ENCODE measurements at regions not wholly inside any gene's neighbourhood (a gene's known extent, or its start where the extent isn't known, plus 50 kb on each side); places are given as distances from the start of the nearest gene placed in this dataset.

DNA sequence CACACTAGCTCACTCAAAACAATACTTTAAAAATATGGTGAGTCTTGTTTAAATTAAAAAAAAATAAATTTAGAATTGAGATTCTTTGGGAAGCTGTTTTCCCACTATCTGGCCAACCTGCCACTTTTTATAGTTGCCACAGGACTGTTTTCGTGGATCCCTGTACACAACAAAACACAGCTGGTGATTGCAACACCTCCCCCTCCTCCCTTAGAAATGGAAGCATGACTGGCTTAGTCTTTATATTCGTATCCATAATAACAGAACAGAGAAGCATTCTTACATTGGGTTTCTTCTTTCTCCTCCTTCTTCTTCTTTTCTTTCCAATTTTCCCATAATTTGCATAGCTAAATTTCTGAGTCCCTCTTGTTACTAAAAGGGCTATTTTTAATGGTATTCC, 79.5 kb upstream of the GJB6 start:
- Histone ChIP-seq H3K4ac (ENCODE audit: low read depth, low read length) (no peak overlapping the region), H3K79me1 (ENCODE audit: low read depth in 1 of 2, low read length in 2 of 2) (no peaks in the 10 kb centered on the region), H2BK5ac (ENCODE audit: low read depth, low read length, poor library complexity, severe bottlenecking) (no peak overlapping the region), H4K20me1 (ENCODE audit: insufficient read depth, low read length) (no peaks in the 10 kb centered on the region), H3K23ac (ENCODE audit: low read depth, low read length) (no peak overlapping the region), H3K27me3 (ENCODE audit: control insufficient read depth, insufficient read depth, low read length) (peaks cover 21% of the 10 kb centered on the region), H3K27ac (ENCODE audit: insufficient read depth, low read length) (no peak overlapping the region), H2AK5ac (ENCODE audit: low read depth, low read length) (no peak overlapping the region), H3K4me3 (ENCODE audit: insufficient read depth, low read depth, low read length) (no peak overlapping the region), H4K5ac (ENCODE audit: low read depth, low read length) (no peak overlapping the region), H3K4me1 (ENCODE audit: control insufficient read depth, insufficient read depth, low read length) (no peaks in the 10 kb centered on the region), H3K18ac (ENCODE audit: low read depth, low read length) (no peak overlapping the region), H2AFZ (replicated peaks; ENCODE audit: low read length, poor library complexity) (no peak overlapping the region), H2BK15ac (ENCODE audit: low read depth, low read length) (no peak overlapping the region), H3K56ac (ENCODE audit: extremely low read depth, insufficient read depth, low read length) (no peak overlapping the region), H2BK120ac (ENCODE audit: low read depth, low read length) (no peak overlapping the region), H2AK9ac (replicated peaks; ENCODE audit: low read depth, low read length, poor library complexity) (no peak overlapping the region), H3K9me3 (ENCODE audit: control insufficient read depth, insufficient read depth, low read length) (peaks cover 8% of the 10 kb centered on the region), H3K36me3 (ENCODE audit: control insufficient read depth, insufficient read depth, low read length) (no peaks in the 10 kb centered on the region), H2BK20ac (ENCODE audit: low read depth, low read length) (no peak overlapping the region), H3K9ac (ENCODE audit: low read depth, low read length) (no peak overlapping the region), H3K4me2 (ENCODE audit: low read depth, low read length) (no peak overlapping the region), H4K8ac (ENCODE audit: low read depth in 2 of 2, low read length in 2 of 2) (no peak overlapping the region), H3K14ac (replicated peaks; ENCODE audit: low read depth, low read length) (no peak overlapping the region), H3K9me1 (ENCODE audit: insufficient read depth, low read length) (no peaks in the 10 kb centered on the region), H4K91ac (ENCODE audit: insufficient read depth, low read depth, low read length) (no peak overlapping the region)
- intact Hi-C loops (cut with micrococcal nuclease) (no loop called here), dilution Hi-C loops (cut with HindIII; ENCODE audit: low sequenced_read_pairs, unreplicated experiment) (no loop called here), in situ Hi-C loops (cut with MboI; ENCODE audit: low sequenced_read_pairs) (no loop called here)
- TF ChIP-seq, protein P1, sequence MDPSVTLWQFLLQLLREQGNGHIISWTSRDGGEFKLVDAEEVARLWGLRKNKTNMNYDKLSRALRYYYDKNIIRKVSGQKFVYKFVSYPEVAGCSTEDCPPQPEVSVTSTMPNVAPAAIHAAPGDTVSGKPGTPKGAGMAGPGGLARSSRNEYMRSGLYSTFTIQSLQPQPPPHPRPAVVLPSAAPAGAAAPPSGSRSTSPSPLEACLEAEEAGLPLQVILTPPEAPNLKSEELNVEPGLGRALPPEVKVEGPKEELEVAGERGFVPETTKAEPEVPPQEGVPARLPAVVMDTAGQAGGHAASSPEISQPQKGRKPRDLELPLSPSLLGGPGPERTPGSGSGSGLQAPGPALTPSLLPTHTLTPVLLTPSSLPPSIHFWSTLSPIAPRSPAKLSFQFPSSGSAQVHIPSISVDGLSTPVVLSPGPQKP (IDR thresholded peaks at IDR 0.05; ENCODE audit: borderline replicate concordance, low read depth, low read length) = no peak
- TF ChIP-seq CHD1 (IDR thresholded peaks at IDR 0.05; ENCODE audit: low read depth, low read length) (no peak), SMC3 (IDR thresholded peaks at IDR 0.05; ENCODE audit: low read depth, low read length) (no peak), MXI1 (IDR thresholded peaks at IDR 0.05; ENCODE audit: borderline replicate concordance, low read depth, low read length) (no peak), RCOR1 (IDR thresholded peaks at IDR 0.05; ENCODE audit: insufficient replicate concordance, low read length) (no peak), CEBPB (IDR thresholded peaks at IDR 0.05; ENCODE audit: low read depth, low read length) (no peak)
- TF ChIP-seq, protein P2, sequence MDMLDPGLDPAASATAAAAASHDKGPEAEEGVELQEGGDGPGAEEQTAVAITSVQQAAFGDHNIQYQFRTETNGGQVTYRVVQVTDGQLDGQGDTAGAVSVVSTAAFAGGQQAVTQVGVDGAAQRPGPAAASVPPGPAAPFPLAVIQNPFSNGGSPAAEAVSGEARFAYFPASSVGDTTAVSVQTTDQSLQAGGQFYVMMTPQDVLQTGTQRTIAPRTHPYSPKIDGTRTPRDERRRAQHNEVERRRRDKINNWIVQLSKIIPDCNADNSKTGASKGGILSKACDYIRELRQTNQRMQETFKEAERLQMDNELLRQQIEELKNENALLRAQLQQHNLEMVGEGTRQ (IDR thresholded peaks at IDR 0.05; ENCODE audit: low read depth, low read length) = no peak
- TF ChIP-seq, protein P3, sequence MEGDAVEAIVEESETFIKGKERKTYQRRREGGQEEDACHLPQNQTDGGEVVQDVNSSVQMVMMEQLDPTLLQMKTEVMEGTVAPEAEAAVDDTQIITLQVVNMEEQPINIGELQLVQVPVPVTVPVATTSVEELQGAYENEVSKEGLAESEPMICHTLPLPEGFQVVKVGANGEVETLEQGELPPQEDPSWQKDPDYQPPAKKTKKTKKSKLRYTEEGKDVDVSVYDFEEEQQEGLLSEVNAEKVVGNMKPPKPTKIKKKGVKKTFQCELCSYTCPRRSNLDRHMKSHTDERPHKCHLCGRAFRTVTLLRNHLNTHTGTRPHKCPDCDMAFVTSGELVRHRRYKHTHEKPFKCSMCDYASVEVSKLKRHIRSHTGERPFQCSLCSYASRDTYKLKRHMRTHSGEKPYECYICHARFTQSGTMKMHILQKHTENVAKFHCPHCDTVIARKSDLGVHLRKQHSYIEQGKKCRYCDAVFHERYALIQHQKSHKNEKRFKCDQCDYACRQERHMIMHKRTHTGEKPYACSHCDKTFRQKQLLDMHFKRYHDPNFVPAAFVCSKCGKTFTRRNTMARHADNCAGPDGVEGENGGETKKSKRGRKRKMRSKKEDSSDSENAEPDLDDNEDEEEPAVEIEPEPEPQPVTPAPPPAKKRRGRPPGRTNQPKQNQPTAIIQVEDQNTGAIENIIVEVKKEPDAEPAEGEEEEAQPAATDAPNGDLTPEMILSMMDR (conservative IDR thresholded peaks at IDR 0.05; ENCODE audit: low read depth, low read length) = no peak
- CTCF ChIA-PET = interaction anchor here (0.5 kb wide), 1 partner anchor 48 kb away, joined by 3 read pairs; no protein-coding TSS in a partner anchor
- no CpG with 5 or more reads among the region's 2 CpGs for WGBS, 2 experiments (ENCODE audit: extremely low coverage in 2 of 2, insufficient read length in 1 of 2)
- POLR2A ChIA-PET (ENCODE audit: unreplicated experiment) = no interaction called here
- DNase-seq (no peak), ATAC-seq (ENCODE audit: low read depth) (no peak)
- no TSS peak for BruUV-seq (replicated peaks)
